ENCODE measurements at regions not wholly inside any gene's neighbourhood (a gene's known extent, or its start where the extent isn't known, plus 50 kb on each side); places are given as distances from the start of the nearest gene placed in this dataset.

- no peaks in the 10 kb centered on the region for H3K36me3 Mint-ChIP-seq (ENCODE audit: low read depth)
- H3K4me1 Mint-ChIP-seq = no peaks in the 10 kb centered on the region
- no peak overlapping the region for H3K27ac Mint-ChIP-seq (ENCODE audit: unreplicated experiment)
- no peak for TF ChIP-seq CTCF (conservative IDR thresholded peaks at IDR 0.05)
- no peak for DNase-seq (ENCODE audit: low read depth, low spot score)
- no peak overlapping the region for H3K4me3 Mint-ChIP-seq
- no peaks in the 10 kb centered on the region for H3K9me3 Mint-ChIP-seq
- H3K27me3 Mint-ChIP-seq (ENCODE audit: low read depth) = no peaks in the 10 kb centered on the region
These were observed 282.5 kb downstream of the ETS1 start for GRCh38 chr11:128304666-128305485.

- no peaks in the 10 kb centered on the region for H3K9me3 Mint-ChIP-seq
These were observed 283.2 kb downstream of the ETS1 start for GRCh38 chr11:128304116-128304515.

GRCh38 chr11:128303383-128303782, 284.0 kb downstream of the ETS1 start:
- H3K36me3 Mint-ChIP-seq (ENCODE audit: low read depth) = no peaks in the 10 kb centered on the region
- no peak overlapping the region for H3K27ac Mint-ChIP-seq (ENCODE audit: unreplicated experiment)
- no peak overlapping the region for H3K4me3 Mint-ChIP-seq
- no peak for DNase-seq (ENCODE audit: low read depth, low spot score)
- no peak for TF ChIP-seq CTCF (conservative IDR thresholded peaks at IDR 0.05)
- H3K9me3 Mint-ChIP-seq = no peaks in the 10 kb centered on the region
- H3K4me1 Mint-ChIP-seq = peaks cover 13% of the 10 kb centered on the region
- no peaks in the 10 kb centered on the region for H3K27me3 Mint-ChIP-seq (ENCODE audit: low read depth)

More at GRCh38 chr11:128304116-128304515, 283.2 kb downstream of the ETS1 start:
- no peak for DNase-seq (ENCODE audit: low read depth, low spot score)
- Mint-ChIP-seq H3K4me3 (no peak overlapping the region), H3K27me3 (ENCODE audit: low read depth) (no peaks in the 10 kb centered on the region), H3K36me3 (ENCODE audit: low read depth) (no peaks in the 10 kb centered on the region), H3K27ac (ENCODE audit: unreplicated experiment) (no peak overlapping the region), H3K4me1 (peaks cover 5% of the 10 kb centered on the region)
- TF ChIP-seq CTCF (conservative IDR thresholded peaks at IDR 0.05) = no peak

- H3K27ac Mint-ChIP-seq (ENCODE audit: unreplicated experiment) = no peak overlapping the region
- no peak overlapping the region for H3K4me3 Mint-ChIP-seq
- no peak for TF ChIP-seq CTCF (conservative IDR thresholded peaks at IDR 0.05)
- H3K4me1 Mint-ChIP-seq = peaks cover 21% of the 10 kb centered on the region
- no peaks in the 10 kb centered on the region for H3K9me3 Mint-ChIP-seq
- DNase-seq (ENCODE audit: low read depth, low spot score) = no peak
- H3K36me3 Mint-ChIP-seq (ENCODE audit: low read depth) = no peaks in the 10 kb centered on the region
- H3K27me3 Mint-ChIP-seq (ENCODE audit: low read depth) = no peaks in the 10 kb centered on the region
These were observed 284.8 kb downstream of the ETS1 start for GRCh38 chr11:128302425-128303186.

GRCh38 chr11:128301756-128302155, 285.6 kb downstream of the ETS1 start:
- no peak for TF ChIP-seq CTCF (conservative IDR thresholded peaks at IDR 0.05)
- Mint-ChIP-seq H3K4me3 (no peak overlapping the region), H3K27me3 (ENCODE audit: low read depth) (no peaks in the 10 kb centered on the region), H3K9me3 (no peaks in the 10 kb centered on the region), H3K27ac (ENCODE audit: unreplicated experiment) (no peak overlapping the region), H3K4me1 (peaks cover 25% of the 10 kb centered on the region), H3K36me3 (ENCODE audit: low read depth) (no peaks in the 10 kb centered on the region)
- DNase-seq (ENCODE audit: low read depth, low spot score) = no peak

Data from neural crest cell (in vitro differentiated cells).